Esophagus muscularis mucosa (tissue), 4 donors: ENCODE measurements at regions not wholly inside any gene's neighbourhood (a gene's known extent, or its start where the extent isn't known, plus 50 kb on each side); places are given as distances from the start of the nearest gene placed in this dataset.

Experiments used
- DNase-seq: peaks from one replicate; pipeline ENCODE4 v3.0.0-alpha.2; 2017; ENCODE audit errors: extremely low spot score
- H3K27ac ChIP-seq, 4 donors: fragments of 200-600 bp; sonication (generic); replicated peaks in 1 of 4; 1 replicate in 3 of 4; 2 replicates in 1 of 4; pipeline ENCODE4 v1.5.1; 2016 to 2019; ENCODE audit warnings: mild to moderate bottlenecking in 1 of 4
- H3K27me3 ChIP-seq, 4 donors: fragments of 200-600 bp; sonication (generic); one replicate each; pipeline versions ENCODE4 v1.5.1 to v1.6.0; 2016 to 2019
- H3K36me3 ChIP-seq, 4 donors: fragments of 200-600 bp; sonication (generic); one replicate each; pipeline ENCODE4 v1.5.1; 2016 to 2019
- H3K4me1 ChIP-seq, 4 donors: fragments of 200-600 bp; sonication (generic); one replicate each; pipeline ENCODE4 v1.5.1; 2016 to 2019
- H3K4me3 ChIP-seq, 4 donors: fragments of 200-600 bp; sonication (generic); 1 replicate in 2 of 4; 2 replicates in 2 of 4; pipeline ENCODE4 v1.5.1; 2016 to 2019; ENCODE audit warnings: mild to moderate bottlenecking in 4 of 4, moderate library complexity in 1 of 4
- H3K9me3 ChIP-seq, 4 donors: fragments of 200-600 bp; sonication (generic); 1 replicate in 3 of 4; 2 replicates in 1 of 4; pipeline ENCODE4 v1.5.1; 2016 to 2019
- CTCF ChIP-seq, 3 experiments: fragments of 200-600 bp in 2 of 3; fragments of 450-650 bp in 1 of 3; sonication (generic) in 2 of 3; IDR thresholded peaks; one replicate each; pipeline ENCODE4 v1.5.1; 2017 to 2019; ENCODE audit warnings: antibody characterized with exemption in 3 of 3, mild to moderate bottlenecking in 2 of 3, moderate library complexity in 1 of 3
- EP300 ChIP-seq: sonication (generic); formaldehyde crosslinking; IDR thresholded peaks from one replicate; pipeline ENCODE4 v1.6.1; 2017; ENCODE audit warnings: antibody characterized with exemption
- POLR2A ChIP-seq: fragments of 450-650 bp; IDR thresholded peaks from one replicate; pipeline ENCODE4 v1.6.1; 2017; ENCODE audit warnings: antibody characterized with exemption, moderate library complexity, mild to moderate bottlenecking, low read depth
- POLR2AphosphoS5 ChIP-seq, 2 donors: sonication (generic); formaldehyde crosslinking; IDR thresholded peaks; one replicate each; pipeline ENCODE4 v1.6.1; 2017; ENCODE audit warnings: antibody characterized with exemption in 2 of 2
- WGBS: methylation state at CpG from one replicate; pipeline ENCODE4 v1.1.5; 2018; 5-methylcytosine and 5-hydroxymethylcytosine counted together
- intact Hi-C: fragments of 100-400 bp; cut with DNase I; formaldehyde crosslinking; loops from one replicate; pipeline ENCODE4 v1.15.1; 2023

- Histone ChIP-seq H3K4me1 (no peaks in the 10 kb centered on the region), H3K4me3 (no peak overlapping the region), H3K9me3 (no peaks in the 10 kb centered on the region), H3K27ac (no peak overlapping the region), H3K27me3 (no peaks in the 10 kb centered on the region), H3K36me3 (no peaks in the 10 kb centered on the region)
- TF ChIP-seq CTCF (IDR thresholded peaks at IDR 0.05) (no peak), EP300 (no peak), POLR2A (no peak), POLR2AphosphoS5 (IDR thresholded peaks at IDR 0.05) (no peak)
- DNase-seq, result no peak
- intact Hi-C loops, result no loop called here
Measured at GRCh38 chr5:143705381-143705780, 106.6 kb upstream of the HMHB1 start.

GRCh38 chr5:143703659-143704058, 108.3 kb upstream of the HMHB1 start:
- intact Hi-C loops, result no loop called here
- WGBS, result 95% methylated on average over 5 of the region's 5 CpGs

GRCh38 chr5:143701493-143701892, 110.5 kb upstream of the HMHB1 start:
- Histone ChIP-seq H3K4me1 (no peaks in the 10 kb centered on the region), H3K9me3 (no peaks in the 10 kb centered on the region), H3K4me3 (no peak overlapping the region), H3K27me3 (no peaks in the 10 kb centered on the region), H3K27ac (no peak overlapping the region), H3K36me3 (no peaks in the 10 kb centered on the region)
- no peak for DNase-seq
- intact Hi-C loops, result no loop called here
- WGBS, result 88% methylated on average over 1 of the region's 1 CpG
- TF ChIP-seq EP300 (no peak), CTCF (IDR thresholded peaks at IDR 0.05) (no peak), POLR2A (no peak), POLR2AphosphoS5 (IDR thresholded peaks at IDR 0.05) (no peak)

More at GRCh38 chr5:143703659-143704058, 108.3 kb upstream of the HMHB1 start:
- no peaks in the 10 kb centered on the region for H3K9me3 ChIP-seq
- peak; percentile 3 for DNase-seq
- no peaks in the 10 kb centered on the region for H3K4me1 ChIP-seq
- H3K27ac ChIP-seq, result no peak overlapping the region
- no peak overlapping the region for H3K4me3 ChIP-seq
- TF ChIP-seq EP300 (no peak), POLR2AphosphoS5 (IDR thresholded peaks at IDR 0.05) (no peak)
- H3K36me3 ChIP-seq, result no peaks in the 10 kb centered on the region
- H3K27me3 ChIP-seq, result no peaks in the 10 kb centered on the region

- Histone ChIP-seq H3K4me1 (no peaks in the 10 kb centered on the region), H3K9me3 (no peaks in the 10 kb centered on the region), H3K36me3 (no peaks in the 10 kb centered on the region), H3K27me3 (no peaks in the 10 kb centered on the region), H3K4me3 (no peak overlapping the region), H3K27ac (no peak overlapping the region)
- no peak for DNase-seq
- 77% methylated on average over 2 of the region's 2 CpGs for WGBS
- intact Hi-C loops, result no loop called here
- no peak for TF ChIP-seq CTCF (IDR thresholded peaks at IDR 0.05)
- no peak for TF ChIP-seq POLR2AphosphoS5 (IDR thresholded peaks at IDR 0.05)
- TF ChIP-seq EP300, result no peak
- TF ChIP-seq POLR2A, result no peak
Measured at GRCh38 chr5:143700994-143701393, 111.0 kb upstream of the HMHB1 start.

- Histone ChIP-seq H3K27ac (no peak overlapping the region), H3K36me3 (no peaks in the 10 kb centered on the region), H3K4me3 (no peak overlapping the region), H3K9me3 (no peaks in the 10 kb centered on the region), H3K4me1 (peaks cover 0 to 3% (median 0%) of the 10 kb centered on the region in 4 donors), H3K27me3 (no peaks in the 10 kb centered on the region)
- 88% methylated on average over 1 of the region's 1 CpG for WGBS
- TF ChIP-seq CTCF (IDR thresholded peaks at IDR 0.05) (no peak), POLR2A (no peak), EP300 (no peak), POLR2AphosphoS5 (IDR thresholded peaks at IDR 0.05) (no peak)
- peak; percentile 26 for DNase-seq
- intact Hi-C loops, result no loop called here
Measured at GRCh38 chr5:143699121-143699520, 112.8 kb upstream of the HMHB1 start.
